ENCODE measurements at regions not wholly inside any gene's neighbourhood (a gene's known extent, or its start where the extent isn't known, plus 50 kb on each side); places are given as distances from the start of the nearest gene placed in this dataset.

DNA sequence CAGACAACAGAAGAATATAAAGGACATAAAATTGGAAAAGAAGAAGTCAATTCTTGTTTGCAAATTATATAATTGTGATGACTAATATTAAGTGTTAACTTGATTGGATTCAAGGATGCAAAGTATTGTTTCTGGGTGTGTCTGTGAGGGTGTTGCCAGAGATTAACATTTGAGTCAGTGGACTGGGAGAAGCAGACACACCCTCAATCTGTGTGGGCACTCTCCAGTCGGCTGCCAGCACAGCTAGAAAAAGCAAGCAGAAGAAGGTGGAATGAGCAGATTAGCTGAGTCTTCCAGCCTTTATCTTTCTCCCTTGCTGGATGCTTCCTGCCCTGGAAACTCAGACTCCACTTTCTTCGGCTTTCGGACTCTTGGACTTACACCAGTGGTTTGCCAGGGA is 51.7 kb downstream of the UBE2NL start:
- no peak overlapping the region for H3K4me3 ChIP-seq (ENCODE audit: low read depth, low read length)
- TF ChIP-seq, protein P1, sequence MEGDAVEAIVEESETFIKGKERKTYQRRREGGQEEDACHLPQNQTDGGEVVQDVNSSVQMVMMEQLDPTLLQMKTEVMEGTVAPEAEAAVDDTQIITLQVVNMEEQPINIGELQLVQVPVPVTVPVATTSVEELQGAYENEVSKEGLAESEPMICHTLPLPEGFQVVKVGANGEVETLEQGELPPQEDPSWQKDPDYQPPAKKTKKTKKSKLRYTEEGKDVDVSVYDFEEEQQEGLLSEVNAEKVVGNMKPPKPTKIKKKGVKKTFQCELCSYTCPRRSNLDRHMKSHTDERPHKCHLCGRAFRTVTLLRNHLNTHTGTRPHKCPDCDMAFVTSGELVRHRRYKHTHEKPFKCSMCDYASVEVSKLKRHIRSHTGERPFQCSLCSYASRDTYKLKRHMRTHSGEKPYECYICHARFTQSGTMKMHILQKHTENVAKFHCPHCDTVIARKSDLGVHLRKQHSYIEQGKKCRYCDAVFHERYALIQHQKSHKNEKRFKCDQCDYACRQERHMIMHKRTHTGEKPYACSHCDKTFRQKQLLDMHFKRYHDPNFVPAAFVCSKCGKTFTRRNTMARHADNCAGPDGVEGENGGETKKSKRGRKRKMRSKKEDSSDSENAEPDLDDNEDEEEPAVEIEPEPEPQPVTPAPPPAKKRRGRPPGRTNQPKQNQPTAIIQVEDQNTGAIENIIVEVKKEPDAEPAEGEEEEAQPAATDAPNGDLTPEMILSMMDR (IDR thresholded peaks at IDR 0.05; ENCODE audit: borderline replicate concordance, insufficient read depth, low read depth, low read length): no peak

DNA sequence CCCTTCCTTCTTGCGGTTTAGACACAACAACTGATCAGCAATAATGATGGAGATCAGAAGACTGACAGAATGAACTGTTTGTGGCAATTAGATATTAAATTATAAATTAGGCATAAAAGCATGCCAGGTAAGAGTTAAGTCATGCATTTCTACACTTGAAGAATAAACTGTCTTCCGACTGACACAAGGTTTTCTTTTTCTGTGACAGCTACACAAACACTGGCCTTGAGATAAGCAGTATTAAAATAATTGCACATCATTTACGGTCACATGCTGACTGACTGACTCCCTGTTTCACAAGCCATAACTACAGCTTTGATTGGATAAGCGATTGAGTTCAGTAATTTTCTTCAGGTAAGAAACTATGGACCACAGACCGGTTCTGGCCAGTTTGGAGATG is 56.2 kb downstream of the UBE2NL start:
- no peak overlapping the region for H3K4me3 ChIP-seq (ENCODE audit: low read depth, low read length)
- TF ChIP-seq, protein P1 (IDR thresholded peaks at IDR 0.05; ENCODE audit: borderline replicate concordance, insufficient read depth, low read depth, low read length): no peak

DNA sequence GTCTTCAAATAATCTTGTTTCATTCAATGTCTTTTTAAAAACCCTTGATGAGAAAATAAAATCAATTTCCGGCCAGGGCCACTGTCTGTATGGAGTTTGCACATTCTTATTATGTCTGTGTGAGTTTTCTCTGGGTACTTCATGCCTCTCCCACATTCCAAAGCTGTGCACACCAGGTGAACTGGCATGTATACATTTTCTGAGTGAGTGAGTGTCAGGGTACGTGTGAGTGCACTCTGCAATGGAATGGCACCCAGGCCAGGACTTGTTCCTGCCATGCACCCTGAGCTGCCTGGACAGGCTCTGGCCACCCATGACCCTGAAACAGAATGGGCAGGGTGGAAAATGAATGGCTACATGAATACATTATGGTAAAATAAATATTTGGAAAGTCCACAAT is 61.3 kb downstream of the UBE2NL start:
- H3K4me3 ChIP-seq (ENCODE audit: low read depth, low read length): no peak overlapping the region
- TF ChIP-seq, protein P1 (IDR thresholded peaks at IDR 0.05; ENCODE audit: borderline replicate concordance, insufficient read depth, low read depth, low read length): no peak

DNA sequence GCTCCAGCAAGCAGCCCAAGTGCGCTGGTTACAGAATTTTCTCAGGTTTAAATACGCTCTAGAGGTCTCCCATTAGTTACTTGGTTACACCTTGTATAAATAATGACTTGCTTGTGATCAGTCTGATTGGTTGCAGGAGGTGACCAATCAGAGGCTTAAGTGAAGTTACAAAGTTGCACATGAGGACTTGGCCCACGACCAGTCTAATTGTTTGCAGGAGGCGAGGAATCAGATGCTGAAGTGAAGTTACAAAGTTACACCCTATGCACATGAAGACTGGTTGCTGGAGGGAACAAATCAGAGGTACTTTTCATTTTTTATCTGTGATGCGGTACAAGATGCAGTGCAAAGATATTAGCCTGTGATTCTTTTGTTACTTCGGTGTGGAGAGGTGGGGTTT is 80.7 kb downstream of the UBE2NL start:
- no peak overlapping the region for H3K4me3 ChIP-seq (ENCODE audit: low read depth, low read length)
- TF ChIP-seq, protein P1 (IDR thresholded peaks at IDR 0.05; ENCODE audit: borderline replicate concordance, insufficient read depth, low read depth, low read length): no peak

DNA sequence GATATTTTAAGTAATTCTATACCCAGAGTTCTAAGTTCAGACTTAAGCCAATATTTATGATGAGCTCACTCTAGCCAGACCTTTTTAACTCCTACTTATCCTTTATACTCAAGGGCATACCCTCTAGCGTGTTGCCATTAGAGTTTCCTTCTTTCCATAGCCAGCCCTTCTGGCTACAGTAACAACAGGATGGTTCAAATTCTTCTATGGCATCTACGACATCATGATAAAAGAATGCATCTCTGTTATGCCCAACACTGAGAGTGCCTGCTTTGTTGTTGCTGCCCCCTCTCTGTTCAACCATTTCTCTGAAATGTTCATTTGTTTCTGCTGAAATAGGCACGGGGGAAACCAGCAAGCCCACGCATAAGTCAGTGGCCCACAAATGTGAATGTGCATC is 104.5 kb downstream of the UBE2NL start:
- no peak overlapping the region for H3K4me3 ChIP-seq (ENCODE audit: low read depth, low read length)
- TF ChIP-seq, protein P1 (IDR thresholded peaks at IDR 0.05; ENCODE audit: borderline replicate concordance, insufficient read depth, low read depth, low read length): no peak

DNA sequence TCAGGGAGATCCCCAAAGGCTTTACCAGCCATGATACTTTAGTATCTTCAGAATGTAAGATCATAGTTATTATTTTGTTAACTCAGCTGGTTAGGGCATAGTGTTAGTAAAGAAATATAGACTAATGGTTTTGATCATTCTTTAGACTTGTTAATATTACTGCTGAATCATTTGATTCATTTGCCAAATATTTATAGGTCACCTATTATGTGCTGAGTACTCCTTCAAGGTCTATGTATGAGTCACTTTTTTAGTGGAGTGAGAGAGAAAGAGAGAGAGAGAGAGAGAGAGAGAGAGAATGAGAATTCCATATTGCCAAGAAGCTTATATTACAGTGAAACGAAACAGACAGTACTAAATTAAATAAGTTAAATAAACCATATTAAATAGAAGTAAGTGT is 110.3 kb downstream of the UBE2NL start:
- TF ChIP-seq, protein P1 (IDR thresholded peaks at IDR 0.05; ENCODE audit: borderline replicate concordance, insufficient read depth, low read depth, low read length): no peak
- no peak overlapping the region for H3K4me3 ChIP-seq (ENCODE audit: low read depth, low read length)

DNA sequence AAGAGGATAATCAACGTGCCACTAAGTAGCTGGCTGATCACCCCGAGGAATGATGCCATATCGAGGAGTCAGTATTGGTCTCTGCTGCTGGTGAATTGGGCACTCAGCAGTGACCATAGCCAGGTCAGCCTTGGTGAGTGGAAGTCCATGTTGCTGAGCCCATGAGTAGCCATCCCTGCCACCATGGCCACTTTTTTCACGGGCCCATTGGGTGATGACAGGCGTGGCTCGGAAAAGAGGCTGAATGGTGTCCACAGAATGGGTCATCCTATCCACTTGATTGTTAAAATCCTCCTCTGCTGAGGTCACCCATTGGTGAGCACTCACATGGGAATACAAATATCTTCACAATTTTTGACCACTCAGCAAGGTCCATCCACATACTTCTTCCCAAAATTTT is 114.4 kb downstream of the UBE2NL start:
- H3K4me3 ChIP-seq (ENCODE audit: low read depth, low read length): no peak overlapping the region
- TF ChIP-seq, protein P1 (IDR thresholded peaks at IDR 0.05; ENCODE audit: borderline replicate concordance, insufficient read depth, low read depth, low read length): no peak
